Esophagus (tissue), 2 donors: ENCODE measurements at regions not wholly inside any gene's neighbourhood (a gene's known extent, or its start where the extent isn't known, plus 50 kb on each side); places are given as distances from the start of the nearest gene placed in this dataset.

Experiments used
- H3K27ac ChIP-seq, 2 donors: one replicate each; pipeline ENCODE4 v1.5.1; 2013; ENCODE audit warnings: low read depth in 2 of 2, mild to moderate bottlenecking in 2 of 2, inconsistent platforms in 1 of 2, low read length in 1 of 2, moderate library complexity in 1 of 2
- H3K27me3 ChIP-seq, 2 donors: one replicate each; pipeline ENCODE4 v1.6.1; 2013; ENCODE audit warnings: low read length in 2 of 2, control low read depth in 1 of 2, mild to moderate bottlenecking in 1 of 2; ENCODE audit not compliant: insufficient read depth in 2 of 2, control insufficient read depth in 1 of 2
- H3K36me3 ChIP-seq, 2 donors: one replicate each; pipeline ENCODE4 v1.6.1; 2013; ENCODE audit warnings: low read length in 1 of 2; ENCODE audit not compliant: control insufficient read depth in 2 of 2, insufficient read depth in 2 of 2
- H3K4me1 ChIP-seq, 2 donors: one replicate each; pipeline ENCODE4 v1.6.1; 2013; ENCODE audit warnings: low read length in 1 of 2; ENCODE audit not compliant: control insufficient read depth in 2 of 2, insufficient read depth in 2 of 2
- H3K4me3 ChIP-seq, 2 donors: one replicate each; pipeline ENCODE4 v1.5.1; 2013; ENCODE audit warnings: low read length in 2 of 2, mild to moderate bottlenecking in 2 of 2, low read depth in 1 of 2, moderate library complexity in 1 of 2
- H3K9me3 ChIP-seq, 2 donors: one replicate each; pipeline ENCODE4 v1.6.1; 2013; ENCODE audit warnings: mild to moderate bottlenecking in 2 of 2, low read depth in 1 of 2, low read length in 1 of 2, moderate library complexity in 1 of 2; ENCODE audit not compliant: control insufficient read depth in 2 of 2, insufficient read depth in 1 of 2
- WGBS, 2 donors: extraction: QIAGEN DNeasy Blood & Tissue Kit; methylation state at CpG; one replicate each; pipeline ENCODE4 v1.1.7; 2013; 5-methylcytosine and 5-hydroxymethylcytosine counted together
- donor health status: healthy with polysubstance abuse.
- donor health status: Bipolar disorder and iron deficiency.

- no peaks in the 10 kb centered on the region for H3K9me3 ChIP-seq
- H3K4me1 ChIP-seq, result no peaks in the 10 kb centered on the region
- no peak overlapping the region for H3K27ac ChIP-seq
- H3K4me3 ChIP-seq, result no peak overlapping the region
- 75 to 80% methylated on average over 4 of the region's 4 CpGs for WGBS, 2 donors
- no peaks in the 10 kb centered on the region for H3K36me3 ChIP-seq
- no peaks in the 10 kb centered on the region for H3K27me3 ChIP-seq
Observed at GRCh38 chr9:108525186-108525585, 330.6 kb downstream of the ACTL7B start.

DNA sequence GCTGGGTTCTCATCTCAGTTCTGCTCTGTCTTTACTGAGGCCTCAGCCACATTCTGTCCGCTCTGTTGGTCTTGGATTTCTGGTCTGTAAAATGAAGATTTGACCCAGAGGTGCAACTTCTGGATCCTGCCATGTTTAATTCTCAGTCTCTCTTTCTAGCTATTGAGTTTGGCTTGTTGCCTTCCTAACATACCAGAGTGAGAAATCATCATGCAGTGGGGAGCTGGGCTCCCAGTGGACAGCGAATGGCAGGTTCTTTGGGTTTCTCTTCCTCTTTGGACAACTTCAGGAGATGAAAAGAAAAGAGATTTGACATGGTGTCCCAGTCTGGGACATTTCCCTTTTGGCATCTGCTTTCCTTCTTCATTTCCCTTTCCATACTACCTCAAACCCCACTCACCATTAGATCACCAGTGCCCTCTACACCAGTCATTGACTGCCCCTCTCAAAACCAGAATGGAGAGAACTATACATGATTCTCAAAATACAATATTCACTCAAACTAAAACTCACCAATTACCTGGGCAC lies 334.7 kb downstream of the ACTL7B start:
- WGBS, 2 donors, result 82 to 83% methylated on average over 2 of the region's 2 CpGs
- Histone ChIP-seq H3K4me1 (peaks cover 0 to 2% of the 10 kb centered on the region in 2 donors), H3K27me3 (no peaks in the 10 kb centered on the region), H3K4me3 (no peak overlapping the region), H3K9me3 (no peaks in the 10 kb centered on the region), H3K36me3 (no peaks in the 10 kb centered on the region), H3K27ac (no peak overlapping the region)

- no peaks in the 10 kb centered on the region for H3K36me3 ChIP-seq
- H3K27ac ChIP-seq, result no peak overlapping the region
- no peaks in the 10 kb centered on the region for H3K9me3 ChIP-seq
- H3K27me3 ChIP-seq, result no peaks in the 10 kb centered on the region
- H3K4me1 ChIP-seq, result peaks cover 0 to 2% of the 10 kb centered on the region in 2 donors
- H3K4me3 ChIP-seq, result no peak overlapping the region
- 81% methylated on average over 2 of the region's 2 CpGs for WGBS, 2 donors
Observed at GRCh38 chr9:108519437-108519836, 336.3 kb downstream of the ACTL7B start.

DNA sequence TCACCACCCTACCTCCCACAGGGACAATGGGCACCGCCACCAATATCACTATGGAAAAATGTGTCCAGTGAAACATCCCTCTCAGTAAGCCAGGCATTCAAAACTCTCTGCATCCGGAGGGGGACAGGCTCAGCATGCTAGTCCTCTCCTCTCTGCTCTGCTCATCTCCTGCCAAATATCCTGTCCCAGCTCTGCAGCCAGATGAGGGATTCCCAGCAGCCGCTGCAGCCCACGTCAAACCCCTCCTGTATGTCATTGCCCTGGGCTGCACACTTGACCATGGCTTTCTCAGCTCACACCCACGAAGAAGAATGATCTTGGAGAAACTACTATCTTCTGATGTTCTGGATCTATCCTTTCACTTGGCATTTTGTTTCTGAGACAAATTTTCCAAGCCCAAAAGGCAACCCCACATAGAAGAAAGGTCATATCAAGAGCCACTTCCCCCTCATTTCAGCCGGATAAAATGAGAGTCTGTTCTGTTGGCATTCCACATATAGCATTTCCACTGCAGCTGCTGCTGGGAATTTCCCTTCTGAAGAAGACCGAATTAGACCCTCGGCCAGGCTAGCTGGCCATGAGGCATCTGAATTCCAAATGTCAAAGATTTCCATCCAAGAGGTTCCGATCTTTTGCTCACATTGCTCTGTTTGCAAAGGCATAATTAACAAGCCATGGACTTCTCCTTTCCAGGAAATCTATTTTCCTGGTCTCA lies 338.0 kb downstream of the ACTL7B start:
- H3K4me3 ChIP-seq, result no peak overlapping the region
- no peaks in the 10 kb centered on the region for H3K36me3 ChIP-seq
- H3K9me3 ChIP-seq, result no peaks in the 10 kb centered on the region
- H3K4me1 ChIP-seq, result peaks cover 0 to 2% of the 10 kb centered on the region in 2 donors
- no peak overlapping the region for H3K27ac ChIP-seq
- H3K27me3 ChIP-seq, result no peaks in the 10 kb centered on the region
- WGBS, 2 donors, result 66 to 70% methylated on average over 9 of the region's 9 CpGs

- Histone ChIP-seq H3K4me1 (peaks cover 0 to 2% of the 10 kb centered on the region in 2 donors), H3K27ac (no peak overlapping the region), H3K27me3 (no peaks in the 10 kb centered on the region), H3K36me3 (no peaks in the 10 kb centered on the region), H3K4me3 (no peak overlapping the region), H3K9me3 (no peaks in the 10 kb centered on the region)
- 80 to 93% methylated on average over 4 of the region's 4 CpGs for WGBS, 2 donors
Observed at GRCh38 chr9:108516391-108516790, 339.4 kb downstream of the ACTL7B start.

DNA sequence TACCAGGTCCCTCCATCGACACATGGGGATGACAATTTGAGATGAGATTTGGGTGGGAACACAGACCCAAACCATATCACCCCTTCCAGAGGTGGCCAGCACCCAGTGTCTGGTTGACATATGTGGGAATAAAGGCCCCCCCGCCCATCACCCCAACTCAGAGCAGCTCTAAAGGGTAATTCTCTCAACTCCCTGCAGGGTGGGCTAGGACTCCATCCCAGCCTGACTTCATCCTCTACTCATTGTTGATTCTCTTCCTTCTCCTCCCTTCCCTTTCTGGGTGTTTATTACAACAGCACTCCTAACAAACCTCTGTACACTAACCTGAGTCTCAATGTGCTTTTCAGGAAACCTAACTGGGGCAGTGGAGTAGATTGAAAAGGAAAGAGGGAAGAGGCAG lies 339.9 kb downstream of the ACTL7B start:
- Histone ChIP-seq H3K27me3 (no peaks in the 10 kb centered on the region), H3K9me3 (no peaks in the 10 kb centered on the region), H3K36me3 (no peaks in the 10 kb centered on the region), H3K4me3 (no peak overlapping the region), H3K27ac (no peak overlapping the region), H3K4me1 (peaks cover 0 to 2% of the 10 kb centered on the region in 2 donors)
- 86 to 95% methylated on average over 2 of the region's 2 CpGs for WGBS, 2 donors

DNA sequence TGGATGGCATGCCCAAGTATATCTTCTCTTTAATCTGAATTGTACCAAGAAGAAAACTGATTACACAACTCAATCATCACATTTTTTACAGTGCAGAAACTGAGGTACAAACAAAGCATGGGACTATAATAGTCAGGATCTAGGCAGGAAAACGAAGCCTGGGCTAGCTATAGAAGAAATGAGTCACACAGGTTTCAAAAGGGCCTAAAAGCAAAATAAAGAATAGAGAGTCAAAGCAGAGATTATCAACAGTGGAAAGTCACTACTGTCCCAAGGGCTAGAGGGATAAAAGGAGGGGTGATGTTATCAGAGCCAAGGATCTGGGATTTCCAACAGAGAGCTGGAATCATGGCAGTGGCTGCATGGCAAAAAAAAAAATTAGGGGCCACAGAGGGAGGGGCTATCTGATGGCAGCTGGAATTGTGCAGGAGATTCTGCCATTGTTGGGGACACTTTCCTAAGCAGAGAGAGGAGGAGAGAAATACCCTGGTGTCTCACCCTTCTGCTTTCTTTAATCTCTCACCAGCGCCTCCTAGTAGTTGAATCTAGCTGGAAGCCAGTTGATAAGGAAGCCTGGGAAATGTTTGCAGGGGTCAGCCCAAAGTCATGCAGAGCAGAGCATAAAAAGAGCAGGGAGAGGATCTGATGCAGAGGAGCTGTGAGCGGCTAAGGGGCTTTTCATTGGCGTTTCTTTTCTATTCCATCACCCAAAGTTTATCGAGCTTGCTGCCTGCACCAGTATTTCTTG lies 343.2 kb downstream of the ACTL7B start:
- no peak overlapping the region for H3K27ac ChIP-seq
- H3K9me3 ChIP-seq, result no peaks in the 10 kb centered on the region
- no peak overlapping the region for H3K4me3 ChIP-seq
- H3K36me3 ChIP-seq, result no peaks in the 10 kb centered on the region
- peaks cover 0 to 2% of the 10 kb centered on the region in 2 donors for H3K4me1 ChIP-seq
- no peaks in the 10 kb centered on the region for H3K27me3 ChIP-seq
- 76 to 82% methylated on average over 5 of the region's 5 CpGs for WGBS, 2 donors

GRCh38 chr9:108511307-108511706 lies 344.5 kb downstream of the ACTL7B start:
- no peaks in the 10 kb centered on the region for H3K9me3 ChIP-seq
- no peaks in the 10 kb centered on the region for H3K36me3 ChIP-seq
- H3K27me3 ChIP-seq, result no peaks in the 10 kb centered on the region
- H3K4me1 ChIP-seq, result no peaks in the 10 kb centered on the region
- no peak overlapping the region for H3K4me3 ChIP-seq
- H3K27ac ChIP-seq, result no peak overlapping the region
- WGBS, 2 donors, result 93 to 94% methylated on average over 5 of the region's 5 CpGs

DNA sequence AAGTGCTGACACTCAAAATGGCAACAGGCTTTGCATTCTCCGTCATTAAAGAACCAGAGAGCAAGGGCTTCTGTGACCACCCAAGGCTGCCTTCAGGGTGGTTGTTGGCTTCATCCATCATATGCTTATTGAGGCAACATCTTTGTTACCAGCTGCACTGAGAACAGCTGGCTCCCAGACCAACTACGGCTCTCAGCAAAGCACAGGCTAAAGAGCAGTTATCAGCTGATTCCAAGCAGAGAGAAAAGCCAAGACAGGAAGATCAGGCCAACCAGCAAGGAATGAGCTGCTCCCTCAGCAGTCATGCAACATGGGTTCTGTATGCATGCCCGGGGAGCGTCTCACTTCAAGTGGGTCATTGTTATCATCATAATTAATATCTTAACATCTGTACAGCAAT lies 358.9 kb downstream of the ACTL7B start:
- 76 to 79% methylated on average over 4 of the region's 4 CpGs for WGBS, 2 donors
- Histone ChIP-seq H3K4me3 (no peak overlapping the region), H3K27ac (no peak overlapping the region), H3K27me3 (no peaks in the 10 kb centered on the region), H3K4me1 (no peaks in the 10 kb centered on the region), H3K36me3 (no peaks in the 10 kb centered on the region), H3K9me3 (no peaks in the 10 kb centered on the region)
